NCI-H345 (cell line): ENCODE measurements at regions not wholly inside any gene's neighbourhood (a gene's known extent, or its start where the extent isn't known, plus 50 kb on each side); places are given as distances from the start of the nearest gene placed in this dataset.

ENCODE experiments used
- DNase-seq: peaks from one replicate; lab custom pipeline; 2025; lab: John Stamatoyannopoulos, UW

- DNase-seq: no peak
These were observed 136.6 kb downstream of the PIK3R1 start for GRCh38 chr5:68352166-68352565.

GRCh38 chr5:68353605-68354004 is 138.0 kb downstream of the PIK3R1 start:
- no peak for DNase-seq

GRCh38 chr5:68354315-68354714 is 138.8 kb downstream of the PIK3R1 start:
- no peak for DNase-seq

- no peak for DNase-seq
These were observed 140.7 kb downstream of the PIK3R1 start for GRCh38 chr5:68356216-68356615.

GRCh38 chr5:68356623-68357022 is 141.1 kb downstream of the PIK3R1 start:
- no peak for DNase-seq

- DNase-seq: no peak
These were observed 144.1 kb downstream of the PIK3R1 start for GRCh38 chr5:68359699-68360098.

GRCh38 chr5:68362331-68362730 is 146.8 kb downstream of the PIK3R1 start:
- no peak for DNase-seq

GRCh38 chr5:68365889-68366288 is 150.3 kb downstream of the PIK3R1 start:
- no peak for DNase-seq

- no peak for DNase-seq
These were observed 151.7 kb downstream of the PIK3R1 start for GRCh38 chr5:68367287-68367686.

GRCh38 chr5:68367717-68368116 is 152.2 kb downstream of the PIK3R1 start:
- no peak for DNase-seq

- no peak for DNase-seq
These were observed 152.9 kb downstream of the PIK3R1 start for GRCh38 chr5:68368311-68369022.

- DNase-seq: peak; percentile 92
These were observed 153.4 kb downstream of the PIK3R1 start for GRCh38 chr5:68369023-68369359.

- no peak for DNase-seq
These were observed 154.0 kb downstream of the PIK3R1 start for GRCh38 chr5:68369457-68370125.

GRCh38 chr5:68370196-68370595 is 154.6 kb downstream of the PIK3R1 start:
- DNase-seq: no peak

GRCh38 chr5:68371607-68372006 is 156.1 kb downstream of the PIK3R1 start:
- no peak for DNase-seq

GRCh38 chr5:68372161-68372560 is 156.6 kb downstream of the PIK3R1 start:
- no peak for DNase-seq

- DNase-seq: no peak
These were observed 157.5 kb downstream of the PIK3R1 start for GRCh38 chr5:68373050-68373449.

GRCh38 chr5:68374796-68375518 is 159.4 kb downstream of the PIK3R1 start:
- DNase-seq: peak; percentile 34

GRCh38 chr5:68375540-68375939 is 160.0 kb downstream of the PIK3R1 start:
- peak; percentile 18 for DNase-seq

GRCh38 chr5:68376935-68377334 is 161.4 kb downstream of the PIK3R1 start:
- no peak for DNase-seq

GRCh38 chr5:68377733-68378132 is 162.2 kb downstream of the PIK3R1 start:
- no peak for DNase-seq

- DNase-seq: no peak
These were observed 162.8 kb downstream of the PIK3R1 start for GRCh38 chr5:68378204-68378820.
